GM19043 (cell line): ENCODE measurements at regions not wholly inside any gene's neighbourhood (a gene's known extent, or its start where the extent isn't known, plus 50 kb on each side); places are given as distances from the start of the nearest gene placed in this dataset.

ENCODE experiments used
- ATAC-seq: cut with Tn5 transposase; IDR thresholded peaks from one replicate; pipeline ENCODE4 v1.9.1; 2021; ENCODE audit warnings: low read depth; ENCODE audit not compliant: unreplicated experiment

GRCh38 chr4:157803845-157804521 is 368.8 kb downstream of the GASK1B start:
- no peak for ATAC-seq

- ATAC-seq: no peak
Observed at GRCh38 chr4:157803421-157803820, 369.4 kb downstream of the GASK1B start.

- ATAC-seq: no peak
Observed at GRCh38 chr4:157795495-157795894, 377.3 kb downstream of the GASK1B start.

GRCh38 chr4:157792716-157793115 is 380.1 kb downstream of the GASK1B start:
- ATAC-seq: no peak

- no peak for ATAC-seq
Observed at GRCh38 chr4:157791236-157791635, 381.6 kb downstream of the GASK1B start.

- no peak for ATAC-seq
Observed at GRCh38 chr4:157787618-157788017, 385.2 kb downstream of the GASK1B start.

- no peak for ATAC-seq
Observed at GRCh38 chr4:157781361-157781760, 391.5 kb downstream of the GASK1B start.

GRCh38 chr4:157779081-157779480 is 393.7 kb downstream of the GASK1B start:
- ATAC-seq: no peak

- ATAC-seq: no peak
Observed at GRCh38 chr4:157776930-157777528, 395.8 kb downstream of the GASK1B start.

GRCh38 chr4:157775971-157776370 is 396.9 kb downstream of the GASK1B start:
- ATAC-seq: no peak

GRCh38 chr4:157772907-157773306 is 399.9 kb downstream of the GASK1B start:
- ATAC-seq: no peak

GRCh38 chr4:157768419-157768818 is 404.4 kb downstream of the GASK1B start:
- ATAC-seq: no peak

GRCh38 chr4:157763490-157763889 is 409.3 kb downstream of the GASK1B start:
- ATAC-seq: no peak

GRCh38 chr4:157754410-157754809 is 418.4 kb downstream of the GASK1B start:
- no peak for ATAC-seq

GRCh38 chr4:157751631-157752030 is 421.2 kb downstream of the GASK1B start:
- no peak for ATAC-seq

GRCh38 chr4:157741642-157742041 is 431.2 kb downstream of the GASK1B start:
- no peak for ATAC-seq

GRCh38 chr4:157739242-157739641 is 433.6 kb downstream of the GASK1B start:
- ATAC-seq: no peak

GRCh38 chr4:157728215-157728614 is 444.6 kb downstream of the GASK1B start:
- ATAC-seq: no peak

- ATAC-seq: no peak
Observed at GRCh38 chr4:157727163-157727562, 445.7 kb downstream of the GASK1B start.

GRCh38 chr4:157722146-157722545 is 450.7 kb downstream of the GASK1B start:
- ATAC-seq: no peak

- ATAC-seq: no peak
Observed at GRCh38 chr4:157713342-157713741, 459.5 kb downstream of the GASK1B start.

GRCh38 chr4:157706155-157706554 is 466.7 kb downstream of the GASK1B start:
- ATAC-seq: no peak
